Transverse colon (tissue), 4 donors: ENCODE measurements at regions not wholly inside any gene's neighbourhood (a gene's known extent, or its start where the extent isn't known, plus 50 kb on each side); places are given as distances from the start of the nearest gene placed in this dataset.

Experiments used
- EP300 ChIP-seq: sonication (generic); formaldehyde crosslinking; IDR thresholded peaks from one replicate; pipeline ENCODE4 v1.6.1; 2017; ENCODE audit warnings: antibody characterized with exemption, low read depth
- POLR2A ChIP-seq: fragments of 450-650 bp; IDR thresholded peaks from one replicate; pipeline ENCODE4 v1.6.1; 2016; ENCODE audit warnings: antibody characterized with exemption, mild to moderate bottlenecking, moderate library complexity
- POLR2AphosphoS5 ChIP-seq, 3 donors: sonication (generic); formaldehyde crosslinking; IDR thresholded peaks; one replicate each; pipeline ENCODE4 v1.6.1; 2016; ENCODE audit warnings: antibody characterized with exemption in 3 of 3
- TF ChIP-seq, protein P1 (sequence below), 5 experiments: fragments of 200-600 bp in 3 of 5; fragments of 450-650 bp in 2 of 5; sonication (generic) in 3 of 5; IDR thresholded peaks; 1 replicate in 2 of 5; 2 replicates in 3 of 5; pipeline ENCODE4 v1.5.1; 2016 to 2017; ENCODE audit warnings: antibody characterized with exemption in 5 of 5, inconsistent platforms in 3 of 5, mild to moderate bottlenecking in 2 of 5, moderate library complexity in 1 of 5

- TF ChIP-seq, protein P1, sequence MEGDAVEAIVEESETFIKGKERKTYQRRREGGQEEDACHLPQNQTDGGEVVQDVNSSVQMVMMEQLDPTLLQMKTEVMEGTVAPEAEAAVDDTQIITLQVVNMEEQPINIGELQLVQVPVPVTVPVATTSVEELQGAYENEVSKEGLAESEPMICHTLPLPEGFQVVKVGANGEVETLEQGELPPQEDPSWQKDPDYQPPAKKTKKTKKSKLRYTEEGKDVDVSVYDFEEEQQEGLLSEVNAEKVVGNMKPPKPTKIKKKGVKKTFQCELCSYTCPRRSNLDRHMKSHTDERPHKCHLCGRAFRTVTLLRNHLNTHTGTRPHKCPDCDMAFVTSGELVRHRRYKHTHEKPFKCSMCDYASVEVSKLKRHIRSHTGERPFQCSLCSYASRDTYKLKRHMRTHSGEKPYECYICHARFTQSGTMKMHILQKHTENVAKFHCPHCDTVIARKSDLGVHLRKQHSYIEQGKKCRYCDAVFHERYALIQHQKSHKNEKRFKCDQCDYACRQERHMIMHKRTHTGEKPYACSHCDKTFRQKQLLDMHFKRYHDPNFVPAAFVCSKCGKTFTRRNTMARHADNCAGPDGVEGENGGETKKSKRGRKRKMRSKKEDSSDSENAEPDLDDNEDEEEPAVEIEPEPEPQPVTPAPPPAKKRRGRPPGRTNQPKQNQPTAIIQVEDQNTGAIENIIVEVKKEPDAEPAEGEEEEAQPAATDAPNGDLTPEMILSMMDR (IDR thresholded peaks at IDR 0.05): no peak
- TF ChIP-seq POLR2A: no peak
- no peak for TF ChIP-seq POLR2AphosphoS5 (IDR thresholded peaks at IDR 0.05)
- no peak for TF ChIP-seq EP300
Measured at GRCh38 chr20:19861147-19861759, 103.2 kb downstream of the RIN2 start.
